Esophagus squamous epithelium (tissue), 4 donors: ENCODE measurements at regions not wholly inside any gene's neighbourhood (a gene's known extent, or its start where the extent isn't known, plus 50 kb on each side); places are given as distances from the start of the nearest gene placed in this dataset.

Experiments used
- POLR2A ChIP-seq, 4 donors: fragments of 450-650 bp; IDR thresholded peaks; one replicate each; pipeline ENCODE4 v1.6.1; 2017; ENCODE audit warnings: antibody characterized with exemption in 4 of 4, mild to moderate bottlenecking in 4 of 4, moderate library complexity in 3 of 4
- TF ChIP-seq, protein P1 (sequence below), 6 experiments: fragments of 450-650 bp in 4 of 6; fragments of 200-600 bp in 2 of 6; sonication (generic) in 2 of 6; IDR thresholded peaks; one replicate each; pipeline ENCODE4 v1.5.1; 2016 to 2019; ENCODE audit warnings: antibody characterized with exemption in 6 of 6, mild to moderate bottlenecking in 4 of 6, moderate library complexity in 4 of 6

- TF ChIP-seq, protein P1, sequence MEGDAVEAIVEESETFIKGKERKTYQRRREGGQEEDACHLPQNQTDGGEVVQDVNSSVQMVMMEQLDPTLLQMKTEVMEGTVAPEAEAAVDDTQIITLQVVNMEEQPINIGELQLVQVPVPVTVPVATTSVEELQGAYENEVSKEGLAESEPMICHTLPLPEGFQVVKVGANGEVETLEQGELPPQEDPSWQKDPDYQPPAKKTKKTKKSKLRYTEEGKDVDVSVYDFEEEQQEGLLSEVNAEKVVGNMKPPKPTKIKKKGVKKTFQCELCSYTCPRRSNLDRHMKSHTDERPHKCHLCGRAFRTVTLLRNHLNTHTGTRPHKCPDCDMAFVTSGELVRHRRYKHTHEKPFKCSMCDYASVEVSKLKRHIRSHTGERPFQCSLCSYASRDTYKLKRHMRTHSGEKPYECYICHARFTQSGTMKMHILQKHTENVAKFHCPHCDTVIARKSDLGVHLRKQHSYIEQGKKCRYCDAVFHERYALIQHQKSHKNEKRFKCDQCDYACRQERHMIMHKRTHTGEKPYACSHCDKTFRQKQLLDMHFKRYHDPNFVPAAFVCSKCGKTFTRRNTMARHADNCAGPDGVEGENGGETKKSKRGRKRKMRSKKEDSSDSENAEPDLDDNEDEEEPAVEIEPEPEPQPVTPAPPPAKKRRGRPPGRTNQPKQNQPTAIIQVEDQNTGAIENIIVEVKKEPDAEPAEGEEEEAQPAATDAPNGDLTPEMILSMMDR (IDR thresholded peaks at IDR 0.05), result no peak
- TF ChIP-seq POLR2A (IDR thresholded peaks at IDR 0.05), result no peak
Measured at GRCh38 chr12:30548203-30548602, 147.5 kb downstream of the IPO8 start.
